Kidney capillary endothelial cell (primary cell): ENCODE measurements at regions not wholly inside any gene's neighbourhood (a gene's known extent, or its start where the extent isn't known, plus 50 kb on each side); places are given as distances from the start of the nearest gene placed in this dataset.

Experiments used
- DNase-seq: peaks from one replicate; pipeline ENCODE4 v3.0.0-alpha.2; 2018; ENCODE audit warnings: low spot score

DNA sequence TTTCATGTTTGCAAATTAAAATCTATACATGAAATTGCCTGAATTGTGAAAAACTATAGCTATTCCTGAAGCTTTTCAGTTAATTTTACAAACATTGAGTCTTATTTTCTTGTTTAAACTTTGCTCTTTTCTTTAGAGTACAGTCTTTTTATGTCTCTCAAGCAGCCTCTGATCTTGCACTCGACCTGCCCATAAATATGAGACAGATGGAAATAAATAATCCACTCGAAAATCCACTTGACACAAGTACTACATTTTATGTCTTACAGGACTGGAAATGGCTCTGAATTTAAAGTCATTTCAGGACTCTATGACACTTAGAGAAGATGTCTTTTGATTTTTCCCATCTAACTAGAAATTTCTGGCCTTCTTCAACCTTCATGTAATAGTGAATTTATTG lies 283.8 kb downstream of the USP25 start:
- DNase-seq, result no peak

DNA sequence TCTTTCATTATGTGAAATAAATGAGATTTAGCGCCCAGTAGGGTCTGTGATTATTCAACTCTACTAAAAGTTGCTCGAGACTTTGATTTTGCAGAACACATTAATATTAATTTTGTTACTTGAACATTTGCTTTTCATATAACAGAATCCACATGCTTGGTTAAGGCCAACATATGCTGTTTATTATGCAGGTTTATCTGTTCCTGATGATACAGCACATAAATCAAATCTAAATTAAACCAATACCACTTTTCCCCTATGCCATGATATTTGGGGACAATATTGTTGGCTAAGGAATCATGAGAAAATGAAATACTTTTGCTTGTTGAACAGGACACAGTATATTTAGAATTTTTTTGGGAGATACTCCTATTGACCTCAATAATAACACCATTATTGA lies 291.1 kb downstream of the USP25 start:
- DNase-seq, result no peak

DNA sequence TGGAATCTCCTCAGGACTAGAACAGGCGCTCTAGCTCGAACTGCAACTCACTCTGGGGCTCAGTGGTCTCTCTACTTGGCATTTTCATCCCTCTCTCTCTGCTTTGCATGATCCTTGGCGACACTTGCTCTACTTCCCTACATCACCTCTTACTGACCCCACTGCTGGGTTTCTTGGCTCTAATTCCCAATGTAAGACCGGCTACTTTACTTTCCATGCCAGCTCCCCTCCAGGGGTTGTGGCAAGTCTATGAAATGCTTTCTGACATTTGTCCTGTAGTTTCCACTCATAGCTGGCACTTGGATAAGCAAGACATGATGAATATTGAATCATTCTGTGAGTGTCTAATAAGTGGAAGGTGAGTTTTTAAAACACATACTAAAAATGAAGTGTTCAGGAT lies 292.3 kb downstream of the USP25 start:
- no peak for DNase-seq

DNA sequence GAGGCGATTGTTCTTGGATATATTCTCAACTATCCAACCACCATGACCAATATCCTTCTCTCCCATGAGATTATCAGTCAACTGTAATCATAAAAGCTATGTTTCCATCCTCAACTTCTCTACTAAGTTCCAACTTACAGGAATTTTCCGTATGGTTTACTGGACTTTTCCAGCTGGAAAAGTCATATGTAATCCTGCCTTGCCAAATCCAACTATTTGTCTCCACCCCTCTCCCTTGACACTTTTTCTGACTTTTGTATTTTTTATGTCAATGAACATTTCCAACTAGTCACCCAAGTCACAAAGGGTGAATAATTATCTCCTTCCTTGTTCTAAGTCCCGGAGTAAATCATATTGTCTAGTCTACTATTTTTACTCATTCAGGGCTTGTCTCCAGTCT lies 293.1 kb downstream of the USP25 start:
- DNase-seq, result no peak

DNA sequence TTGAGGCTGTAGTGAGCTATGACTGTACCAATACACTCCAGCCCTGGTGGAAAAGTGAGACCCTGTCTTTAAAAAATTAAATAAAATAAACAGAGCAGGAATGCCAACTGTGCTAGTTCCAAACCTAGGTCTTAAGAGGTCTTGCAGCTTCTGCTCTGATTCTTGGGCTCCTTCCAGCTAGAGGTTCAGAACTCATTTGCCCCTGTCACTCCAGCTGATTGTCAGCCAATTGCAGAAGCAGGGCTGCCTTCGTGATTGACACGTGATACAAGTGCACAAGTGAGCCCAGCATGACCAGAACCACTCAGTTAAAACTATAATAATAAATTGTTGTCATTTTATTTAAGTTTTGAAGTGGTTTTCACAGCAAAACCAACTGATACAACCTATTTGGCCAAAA lies 298.4 kb downstream of the USP25 start:
- no peak for DNase-seq

DNA sequence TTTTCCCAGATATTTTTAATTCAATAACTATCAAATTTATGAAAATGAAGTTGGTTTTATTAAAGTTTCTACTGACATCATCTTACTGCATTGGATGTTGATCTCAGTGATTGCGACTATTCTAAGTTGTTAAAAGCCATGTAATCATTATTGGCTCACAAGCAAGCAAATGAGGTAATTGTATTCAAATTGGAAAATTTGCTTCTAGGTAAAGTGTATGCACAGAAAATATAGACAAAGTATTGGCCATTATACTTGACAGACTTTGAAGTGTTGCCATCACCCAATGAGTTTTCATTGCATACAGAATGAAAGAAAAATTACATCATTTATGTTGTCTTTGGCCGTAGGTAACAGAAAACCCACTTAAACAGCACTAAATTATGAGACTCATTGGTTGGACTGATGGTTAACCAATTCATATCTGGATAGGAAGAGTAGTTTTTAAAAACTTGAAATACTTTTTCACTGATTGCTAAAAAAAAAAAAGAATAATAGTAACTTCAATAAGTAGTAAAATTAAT lies 299.2 kb downstream of the USP25 start:
- DNase-seq, result no peak

DNA sequence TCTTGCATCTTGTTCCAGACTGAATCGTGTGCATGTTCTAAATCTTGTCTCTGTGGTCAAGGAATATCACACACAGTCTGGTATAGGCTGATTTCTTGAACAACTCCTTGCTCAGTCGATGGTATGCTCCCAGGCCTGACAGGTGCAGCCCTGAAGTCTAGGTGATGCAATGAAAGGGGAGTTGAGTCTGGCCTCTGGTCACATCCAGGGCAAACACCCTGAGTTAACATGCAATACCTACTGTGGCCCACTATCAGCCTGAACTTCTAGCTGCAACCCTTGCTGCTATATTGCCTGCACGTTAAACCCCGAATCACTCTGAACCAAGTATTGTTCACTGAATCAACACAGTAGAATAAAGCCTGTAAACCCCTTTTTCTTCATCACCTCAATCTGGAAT lies 303.4 kb downstream of the USP25 start:
- DNase-seq, result no peak

DNA sequence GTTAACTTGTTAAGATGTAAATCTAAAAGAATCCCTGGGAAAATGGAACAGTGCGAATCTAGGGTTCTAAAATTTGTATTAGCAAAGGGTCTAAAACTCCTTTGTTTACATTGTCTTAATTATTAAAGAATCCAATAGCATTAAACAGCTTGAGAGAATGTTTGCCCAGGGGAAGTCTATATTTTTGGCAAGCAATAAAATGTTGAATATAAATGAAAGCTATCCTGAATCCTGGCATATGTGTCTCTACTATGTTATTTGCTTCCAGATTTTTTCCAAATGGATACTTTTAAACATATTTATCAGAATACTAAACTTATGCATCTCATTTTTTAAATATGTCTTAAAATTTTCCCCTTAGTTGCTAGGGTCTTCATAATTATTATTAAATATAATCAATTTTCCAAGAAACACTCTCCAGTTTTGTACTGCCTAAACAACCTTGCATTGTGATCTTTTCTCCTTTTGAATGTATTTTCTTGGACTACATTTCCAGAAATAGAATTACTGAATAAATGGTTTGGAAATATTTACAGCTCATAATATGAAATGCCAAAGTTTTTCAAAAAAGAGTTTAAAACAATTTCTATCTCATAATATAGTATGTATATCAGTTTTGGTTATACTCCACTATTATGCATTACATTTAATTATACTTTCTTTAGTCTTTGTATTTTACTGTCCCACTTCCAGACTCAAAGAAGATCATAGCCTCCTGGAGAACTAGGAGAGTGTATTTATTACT lies 304.8 kb downstream of the USP25 start:
- no peak for DNase-seq

DNA sequence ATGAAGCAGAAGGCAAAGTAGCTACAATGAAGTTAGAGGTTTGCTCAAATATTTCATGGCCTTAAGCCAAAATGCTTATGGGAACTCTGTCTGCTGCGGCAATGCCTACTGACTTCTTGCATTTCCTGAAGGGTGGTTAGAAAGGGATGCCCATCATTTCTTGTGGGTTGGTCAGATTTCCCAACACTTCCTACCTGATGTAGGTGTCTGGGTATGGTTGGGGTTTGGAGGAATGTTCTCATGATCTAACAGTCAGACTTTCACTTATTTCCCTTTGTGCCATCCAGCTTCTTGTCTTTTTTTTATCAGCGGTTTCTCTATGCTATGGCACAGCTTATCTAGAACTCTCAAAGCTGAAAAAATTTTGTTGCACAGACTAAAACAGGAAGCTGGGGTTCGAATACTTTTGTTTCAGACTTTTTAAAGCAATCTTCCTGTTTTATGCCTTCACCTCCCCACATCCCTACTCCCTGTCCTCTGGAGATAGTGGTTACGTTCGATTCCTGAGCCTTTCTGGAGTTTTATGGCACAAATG lies 307.7 kb downstream of the USP25 start:
- no peak for DNase-seq

DNA sequence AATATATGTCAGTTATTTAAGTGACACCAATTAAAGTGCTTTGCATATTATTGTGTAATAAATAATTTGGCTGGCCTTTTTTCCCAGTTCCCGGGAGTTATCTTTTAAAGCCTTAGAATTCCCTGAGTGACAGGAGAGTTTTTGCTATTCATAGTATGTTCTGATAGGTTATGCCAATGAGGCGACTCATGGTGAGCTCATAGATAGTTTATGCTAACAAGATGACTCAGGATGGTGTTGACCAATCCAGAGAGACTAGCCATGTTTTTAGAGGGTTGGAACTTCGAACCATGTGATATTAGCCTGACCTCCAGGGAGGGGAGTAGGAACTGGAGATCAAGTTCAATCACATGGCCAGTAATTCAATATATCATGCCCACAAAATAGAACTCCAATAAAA lies 310.8 kb downstream of the USP25 start:
- no peak for DNase-seq

DNA sequence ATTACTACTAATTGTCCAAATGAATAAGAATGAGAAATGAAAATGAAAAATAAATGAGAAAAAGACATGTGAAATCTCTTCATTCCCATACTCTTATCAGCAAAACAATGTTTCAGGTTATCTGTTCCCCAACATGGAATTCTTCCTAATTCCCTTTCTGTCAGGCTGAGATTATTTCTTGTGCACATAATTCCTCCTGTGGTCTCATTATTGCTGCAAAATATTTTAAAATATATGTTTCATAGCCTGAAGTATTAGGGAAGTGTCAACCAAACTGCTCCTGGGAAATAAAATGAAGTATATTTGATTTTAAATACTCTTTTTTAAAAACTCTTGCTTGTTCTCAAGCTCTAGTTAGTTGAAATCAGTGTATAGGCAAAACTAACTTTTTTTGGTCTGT lies 314.9 kb downstream of the USP25 start:
- DNase-seq, result no peak

DNA sequence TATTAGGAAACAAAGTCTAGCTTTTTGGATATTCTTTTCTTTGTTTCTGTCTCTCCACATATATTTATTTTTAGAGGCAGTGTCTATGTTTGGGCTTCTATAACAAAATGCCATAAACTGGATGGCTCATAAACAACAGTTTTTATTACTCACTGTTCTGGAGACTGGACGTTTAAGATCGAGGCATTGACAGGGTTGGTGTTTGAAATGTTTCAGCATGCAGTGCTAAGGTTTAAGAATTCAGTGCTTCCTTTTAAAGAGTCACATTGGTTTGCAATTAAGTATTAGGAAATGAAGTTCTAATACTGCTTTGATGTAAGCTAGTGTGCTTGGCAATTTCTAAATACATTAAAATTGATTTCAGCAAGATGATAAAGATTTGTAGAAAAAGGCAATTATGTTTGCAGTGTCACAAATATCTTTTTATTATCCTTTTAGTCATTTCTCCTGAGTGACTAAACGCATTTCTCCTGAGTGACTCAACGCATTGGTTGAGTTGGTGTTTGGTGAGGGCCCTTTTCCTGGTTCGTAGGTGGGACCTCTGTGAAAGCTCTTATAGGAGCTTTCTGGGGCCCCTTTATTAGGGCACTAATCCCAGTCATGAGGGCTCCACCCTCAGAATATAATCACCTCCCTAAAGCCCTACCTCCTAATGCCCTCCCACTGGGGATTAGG lies 317.0 kb downstream of the USP25 start:
- DNase-seq, result no peak

DNA sequence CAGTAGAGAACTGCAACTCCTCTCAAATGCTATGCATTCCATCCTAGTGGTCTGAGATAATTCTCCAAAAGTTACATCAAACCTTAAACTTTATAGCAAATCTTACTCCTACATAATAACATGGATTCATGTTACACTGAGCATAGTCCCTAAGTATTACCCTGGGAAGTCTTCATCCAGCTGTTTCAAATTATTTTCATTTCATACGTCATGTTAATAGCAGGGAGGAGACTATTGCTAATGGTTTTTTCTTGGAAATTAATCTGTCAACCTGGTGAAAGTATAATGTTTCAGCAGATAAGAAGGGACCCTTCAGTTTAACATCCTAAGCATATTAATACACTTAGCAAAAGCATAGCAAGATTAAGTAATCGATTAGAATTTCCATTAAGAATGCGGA lies 318.1 kb downstream of the USP25 start:
- no peak for DNase-seq

DNA sequence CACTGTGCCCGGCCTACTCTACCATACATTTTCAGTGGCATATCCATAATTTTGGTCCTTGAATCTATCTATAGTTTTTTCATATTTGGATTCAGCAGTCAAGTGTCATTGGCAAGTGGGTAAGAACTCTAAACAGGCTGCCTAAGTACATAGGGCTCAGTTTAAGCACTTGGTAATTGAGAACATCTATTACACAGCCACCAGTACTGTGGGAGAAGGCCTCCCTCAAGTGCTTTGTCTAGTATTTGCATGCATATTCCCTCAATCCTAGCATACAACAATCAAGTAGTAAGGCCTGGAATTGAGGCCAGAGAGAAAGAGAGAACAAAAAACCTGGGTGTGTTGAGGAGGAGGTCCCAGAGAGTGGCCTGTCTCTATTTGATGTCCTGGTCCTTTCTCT lies 325.2 kb downstream of the USP25 start:
- no peak for DNase-seq

DNA sequence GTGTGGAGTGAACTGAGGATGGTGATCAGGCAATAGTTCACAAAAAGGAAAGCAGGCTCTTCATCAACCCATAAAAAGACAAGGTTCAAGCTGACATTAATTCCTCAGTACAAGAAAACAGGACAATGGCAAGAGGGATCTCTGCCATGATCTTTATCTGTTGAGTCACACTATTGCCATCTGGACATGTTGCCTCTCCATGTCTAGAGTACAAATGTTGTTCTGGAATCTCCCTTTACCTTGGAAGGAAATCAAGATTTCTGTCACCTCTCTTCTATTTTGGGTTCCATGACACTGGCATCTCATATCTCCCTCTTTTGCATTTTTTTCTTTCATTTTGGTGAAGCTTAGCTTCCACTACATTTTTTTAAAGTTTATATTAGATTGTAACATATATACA lies 329.1 kb downstream of the USP25 start:
- DNase-seq, result no peak

DNA sequence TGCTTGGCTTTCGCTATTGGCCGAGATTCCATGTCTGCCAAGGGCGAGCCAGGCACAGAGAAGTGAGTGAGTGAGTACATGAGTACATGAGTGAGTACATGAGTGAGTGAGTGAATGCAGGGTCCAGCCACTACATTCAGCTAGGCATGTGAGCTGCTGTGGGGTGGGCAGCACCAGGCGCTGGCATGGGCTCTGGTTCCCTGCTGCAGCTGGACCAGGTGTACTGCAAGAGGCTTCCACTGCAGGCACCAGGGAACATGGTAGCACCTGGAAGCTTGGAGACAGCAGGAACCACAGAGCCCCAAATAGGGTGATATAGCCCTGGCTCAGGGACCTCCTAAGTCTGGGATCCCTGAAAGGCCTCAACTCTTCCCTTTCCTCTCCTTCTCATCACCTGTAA lies 330.2 kb downstream of the USP25 start:
- no peak for DNase-seq

DNA sequence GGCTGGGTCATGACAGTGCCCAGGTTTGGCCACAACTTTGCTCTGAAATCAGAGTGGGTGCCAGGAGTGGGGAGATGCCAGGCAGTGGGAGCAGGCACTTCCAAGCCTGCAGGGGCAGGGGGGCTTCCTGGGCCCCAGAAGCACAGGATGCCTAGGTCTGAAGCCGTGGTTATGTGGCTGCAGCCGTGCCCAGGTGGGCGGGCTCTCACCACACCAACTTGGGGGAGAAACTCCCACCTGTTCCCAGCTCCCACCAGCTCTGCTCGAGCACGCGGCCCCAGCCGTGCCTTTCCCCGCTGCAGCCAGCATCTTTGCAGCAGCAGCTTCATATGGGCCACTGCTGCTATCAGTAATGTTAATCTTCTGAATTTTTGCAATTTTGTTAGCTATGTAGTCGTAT lies 331.4 kb downstream of the USP25 start:
- no peak for DNase-seq

DNA sequence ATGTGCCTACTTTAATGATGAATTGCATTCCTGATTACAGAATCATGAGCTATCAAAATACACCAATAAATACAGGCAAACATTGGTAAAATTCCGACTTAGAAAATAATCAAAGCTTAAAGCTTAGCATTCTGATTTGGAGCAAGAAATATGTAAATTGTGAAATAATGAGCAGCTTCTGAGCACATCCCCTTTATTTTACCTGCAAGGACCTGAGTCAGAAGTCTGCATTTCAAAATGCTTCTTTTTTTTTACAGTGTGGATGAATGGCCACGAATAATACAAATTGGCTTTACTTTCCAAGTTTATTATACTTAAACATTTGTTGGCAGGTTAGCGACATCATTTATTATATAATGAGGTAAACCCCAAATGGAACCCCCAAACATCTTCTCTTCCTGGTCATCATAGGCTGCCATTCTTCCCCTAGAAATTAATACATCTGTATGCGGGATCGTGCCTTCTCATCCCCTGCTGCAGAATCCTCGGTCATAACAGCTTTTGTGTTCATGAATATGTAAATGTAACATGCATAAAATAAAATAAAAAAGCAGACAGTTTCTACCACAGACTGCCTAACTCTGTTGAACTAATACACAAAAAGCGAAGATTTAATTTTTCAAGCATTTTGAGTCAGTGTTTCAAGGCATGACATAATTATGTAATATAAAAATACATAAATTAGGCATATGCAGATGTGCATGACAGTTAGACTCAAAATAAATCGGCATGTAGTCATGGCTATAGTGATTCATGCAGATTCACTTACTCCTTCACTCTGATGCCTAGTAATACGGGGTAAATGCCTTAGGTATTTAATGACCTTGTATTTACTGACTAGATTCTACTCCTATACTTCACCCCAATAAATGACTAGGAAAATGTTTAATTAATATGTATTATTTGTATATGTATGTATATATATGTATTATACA lies 339.7 kb downstream of the USP25 start:
- DNase-seq, result no peak

DNA sequence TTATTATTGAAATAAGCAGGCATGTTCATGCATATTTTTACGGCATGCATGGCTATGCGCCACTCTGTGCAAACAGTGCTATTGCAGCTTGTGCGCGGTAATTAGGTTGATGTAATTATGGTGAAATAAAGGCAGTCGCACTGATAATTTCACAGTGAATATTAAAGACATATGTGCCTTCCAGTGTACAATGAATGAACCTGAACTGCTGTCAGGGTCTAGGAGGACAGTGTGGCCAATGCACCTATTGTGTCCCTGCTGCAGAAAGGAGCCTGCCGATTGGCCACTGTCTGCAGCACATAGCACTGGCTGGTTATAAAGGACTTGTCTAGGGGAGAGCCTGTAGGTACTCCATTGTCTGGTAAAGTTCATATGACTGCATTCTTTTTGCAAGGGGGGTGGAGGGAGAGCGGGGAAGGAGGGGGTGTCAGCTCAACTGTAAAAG lies 340.4 kb downstream of the USP25 start:
- no peak for DNase-seq

DNA sequence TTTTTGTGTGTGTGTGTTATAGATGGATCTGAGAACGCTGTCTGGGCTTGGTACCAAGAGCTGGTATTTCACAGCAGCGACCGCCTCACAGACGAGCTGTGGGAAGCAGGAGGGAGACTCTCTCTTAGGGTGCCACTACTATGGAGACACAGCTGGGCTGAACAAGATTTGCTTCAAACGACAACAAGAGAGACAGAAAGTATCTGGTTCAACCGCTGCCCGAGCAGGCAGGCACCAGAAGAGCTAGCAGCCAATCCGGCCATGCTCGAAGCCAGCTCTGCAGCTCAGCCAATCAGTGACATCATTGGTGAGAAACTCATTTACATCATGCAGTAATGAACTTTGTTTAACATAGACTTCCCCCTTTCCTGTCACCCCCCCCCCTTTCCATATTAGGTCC lies 341.3 kb downstream of the USP25 start:
- no peak for DNase-seq

DNA sequence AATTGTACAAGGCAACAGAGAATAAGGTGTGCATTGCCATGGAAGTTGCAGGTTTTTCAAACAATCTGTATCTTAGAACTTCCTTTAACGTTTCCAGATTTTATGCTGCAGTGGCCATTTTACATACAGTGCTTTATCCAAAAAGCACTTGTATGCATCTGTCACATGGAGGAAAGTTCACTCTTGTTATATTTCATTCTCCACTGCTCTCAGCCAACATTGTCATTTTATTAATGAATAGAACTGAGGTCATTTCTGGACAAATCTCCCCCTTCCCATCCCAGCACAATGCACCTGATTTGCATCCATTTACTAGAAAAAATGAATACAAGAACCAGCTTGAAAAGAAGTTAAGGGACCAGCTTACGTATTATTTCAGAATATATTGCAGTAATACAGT lies 342.0 kb downstream of the USP25 start:
- DNase-seq, result no peak

DNA sequence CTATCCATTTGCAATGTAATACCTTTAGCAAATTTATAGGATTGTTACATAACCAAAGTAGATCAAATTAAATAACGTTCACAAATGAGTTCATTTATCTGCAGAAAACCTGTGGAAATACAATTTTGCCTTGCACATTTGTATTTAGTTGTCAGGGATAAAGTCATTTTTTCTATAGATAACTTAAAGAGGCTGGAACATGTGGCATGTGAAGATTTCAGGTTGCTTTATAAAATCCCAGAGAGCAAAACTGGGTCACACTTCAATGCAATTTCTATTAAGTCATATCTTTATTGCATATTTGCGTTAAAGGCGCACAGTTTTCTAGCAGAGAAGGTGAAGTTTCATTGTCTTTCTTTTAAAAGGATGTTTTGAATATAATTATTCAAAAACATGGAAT lies 342.4 kb downstream of the USP25 start:
- DNase-seq, result no peak
